ENCODE measurements at regions not wholly inside any gene's neighbourhood (a gene's known extent, or its start where the extent isn't known, plus 50 kb on each side); places are given as distances from the start of the nearest gene placed in this dataset.

DNA sequence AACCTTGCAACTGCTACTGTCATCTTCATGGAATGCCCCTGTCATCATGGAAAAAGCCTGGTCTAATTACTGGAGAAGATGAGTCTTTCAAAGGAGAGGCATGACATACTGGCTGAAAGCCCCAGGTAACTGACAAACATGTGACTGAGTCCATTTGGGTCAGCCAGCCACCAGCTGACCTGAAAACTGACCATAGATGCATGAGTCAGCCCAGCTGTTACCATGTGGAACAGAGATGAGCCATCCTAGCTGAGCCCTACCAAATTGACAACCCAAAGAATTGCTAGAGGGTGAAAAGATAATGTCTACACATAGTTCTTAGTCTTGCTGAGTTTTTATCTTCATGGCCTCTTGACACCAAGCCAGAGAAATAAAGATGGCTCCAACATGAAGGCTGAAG is 311.8 kb downstream of the UTP18 start:
- no peak for DNase-seq

All from CD4-positive, alpha-beta T cell treated with Interleukin-4 for 4 hours (primary cell).